ENCODE measurements at regions not wholly inside any gene's neighbourhood (a gene's known extent, or its start where the extent isn't known, plus 50 kb on each side); places are given as distances from the start of the nearest gene placed in this dataset.

DNA sequence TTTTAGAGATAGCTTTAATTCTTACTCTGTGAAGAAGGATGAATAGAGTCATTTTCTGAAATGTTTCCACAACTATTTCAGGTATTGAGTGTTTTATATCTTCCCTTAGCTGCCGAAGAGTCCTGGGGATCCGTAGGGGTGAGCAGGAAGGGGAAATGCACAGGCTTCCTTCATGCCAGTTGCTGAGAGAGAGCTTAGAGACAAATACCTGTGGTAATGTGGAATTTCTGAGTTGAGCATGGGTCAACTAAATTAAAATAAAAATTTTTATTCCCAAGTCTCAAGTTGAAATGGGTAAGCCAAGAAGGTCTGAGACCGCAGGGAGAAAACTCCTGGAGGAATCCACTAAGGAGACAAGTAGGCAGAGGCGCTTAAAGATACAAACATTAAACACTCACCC is 185.7 kb downstream of the DAD1 start:
- TF ChIP-seq, protein P1, sequence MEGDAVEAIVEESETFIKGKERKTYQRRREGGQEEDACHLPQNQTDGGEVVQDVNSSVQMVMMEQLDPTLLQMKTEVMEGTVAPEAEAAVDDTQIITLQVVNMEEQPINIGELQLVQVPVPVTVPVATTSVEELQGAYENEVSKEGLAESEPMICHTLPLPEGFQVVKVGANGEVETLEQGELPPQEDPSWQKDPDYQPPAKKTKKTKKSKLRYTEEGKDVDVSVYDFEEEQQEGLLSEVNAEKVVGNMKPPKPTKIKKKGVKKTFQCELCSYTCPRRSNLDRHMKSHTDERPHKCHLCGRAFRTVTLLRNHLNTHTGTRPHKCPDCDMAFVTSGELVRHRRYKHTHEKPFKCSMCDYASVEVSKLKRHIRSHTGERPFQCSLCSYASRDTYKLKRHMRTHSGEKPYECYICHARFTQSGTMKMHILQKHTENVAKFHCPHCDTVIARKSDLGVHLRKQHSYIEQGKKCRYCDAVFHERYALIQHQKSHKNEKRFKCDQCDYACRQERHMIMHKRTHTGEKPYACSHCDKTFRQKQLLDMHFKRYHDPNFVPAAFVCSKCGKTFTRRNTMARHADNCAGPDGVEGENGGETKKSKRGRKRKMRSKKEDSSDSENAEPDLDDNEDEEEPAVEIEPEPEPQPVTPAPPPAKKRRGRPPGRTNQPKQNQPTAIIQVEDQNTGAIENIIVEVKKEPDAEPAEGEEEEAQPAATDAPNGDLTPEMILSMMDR (IDR thresholded peaks at IDR 0.05), result no peak
- TF ChIP-seq EZH2 (IDR thresholded peaks at IDR 0.05; ENCODE audit: borderline replicate concordance, insufficient read depth, low read depth, low read length, poor library complexity, severe bottlenecking), result no peak
